Right lobe of liver (tissue), 4 donors: ENCODE measurements at regions not wholly inside any gene's neighbourhood (a gene's known extent, or its start where the extent isn't known, plus 50 kb on each side); places are given as distances from the start of the nearest gene placed in this dataset.

Experiments used
- POLR2A ChIP-seq: fragments of 450-650 bp; IDR thresholded peaks from one replicate; pipeline ENCODE4 v1.6.1; 2017; ENCODE audit warnings: antibody characterized with exemption, mild to moderate bottlenecking
- TF ChIP-seq, protein P1 (sequence below), 4 donors: fragments of 200-600 bp in 3 of 4; fragments of 450-650 bp in 1 of 4; IDR thresholded peaks; one replicate each; pipeline versions ENCODE4 v1.5.1 to v1.8.0; 2016 to 2022; ENCODE audit warnings: antibody characterized with exemption in 4 of 4, mild to moderate bottlenecking in 2 of 4
- donor health status: DM: no; HTN: no; CAD: no.
- donor health status: DM: no; HTN: no; CAD: no.
- donor health status: DM: no; HTN: yes; CAD: no.

DNA sequence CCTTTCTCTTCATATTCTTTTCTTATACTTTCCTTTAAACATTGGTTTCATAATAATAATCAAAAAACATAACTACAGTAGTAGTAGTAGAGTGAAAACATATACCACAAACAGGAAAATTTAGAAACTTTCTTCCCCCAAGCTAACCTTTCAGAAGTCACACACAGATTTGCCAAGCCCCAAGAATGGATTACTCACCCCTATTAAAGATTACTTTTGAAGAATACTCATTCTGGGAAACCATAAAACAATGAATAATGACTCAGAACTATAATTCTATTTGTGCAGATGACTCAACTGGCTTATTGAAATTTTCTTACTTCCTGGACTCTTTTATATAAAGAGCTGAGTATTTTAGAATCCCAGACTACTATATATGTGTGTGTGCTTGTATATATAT, 119.4 kb upstream of the GJE1 start:
- TF ChIP-seq, protein P1, sequence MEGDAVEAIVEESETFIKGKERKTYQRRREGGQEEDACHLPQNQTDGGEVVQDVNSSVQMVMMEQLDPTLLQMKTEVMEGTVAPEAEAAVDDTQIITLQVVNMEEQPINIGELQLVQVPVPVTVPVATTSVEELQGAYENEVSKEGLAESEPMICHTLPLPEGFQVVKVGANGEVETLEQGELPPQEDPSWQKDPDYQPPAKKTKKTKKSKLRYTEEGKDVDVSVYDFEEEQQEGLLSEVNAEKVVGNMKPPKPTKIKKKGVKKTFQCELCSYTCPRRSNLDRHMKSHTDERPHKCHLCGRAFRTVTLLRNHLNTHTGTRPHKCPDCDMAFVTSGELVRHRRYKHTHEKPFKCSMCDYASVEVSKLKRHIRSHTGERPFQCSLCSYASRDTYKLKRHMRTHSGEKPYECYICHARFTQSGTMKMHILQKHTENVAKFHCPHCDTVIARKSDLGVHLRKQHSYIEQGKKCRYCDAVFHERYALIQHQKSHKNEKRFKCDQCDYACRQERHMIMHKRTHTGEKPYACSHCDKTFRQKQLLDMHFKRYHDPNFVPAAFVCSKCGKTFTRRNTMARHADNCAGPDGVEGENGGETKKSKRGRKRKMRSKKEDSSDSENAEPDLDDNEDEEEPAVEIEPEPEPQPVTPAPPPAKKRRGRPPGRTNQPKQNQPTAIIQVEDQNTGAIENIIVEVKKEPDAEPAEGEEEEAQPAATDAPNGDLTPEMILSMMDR (IDR thresholded peaks at IDR 0.05): no peak
- TF ChIP-seq POLR2A: no peak
